ENCODE measurements at regions not wholly inside any gene's neighbourhood (a gene's known extent, or its start where the extent isn't known, plus 50 kb on each side); places are given as distances from the start of the nearest gene placed in this dataset.
"Not testable (repeated sequence)": the region's sequence is repeated elsewhere in the genome, so short reads cannot be mapped to it uniquely, and the experiment has no call there.

DNA sequence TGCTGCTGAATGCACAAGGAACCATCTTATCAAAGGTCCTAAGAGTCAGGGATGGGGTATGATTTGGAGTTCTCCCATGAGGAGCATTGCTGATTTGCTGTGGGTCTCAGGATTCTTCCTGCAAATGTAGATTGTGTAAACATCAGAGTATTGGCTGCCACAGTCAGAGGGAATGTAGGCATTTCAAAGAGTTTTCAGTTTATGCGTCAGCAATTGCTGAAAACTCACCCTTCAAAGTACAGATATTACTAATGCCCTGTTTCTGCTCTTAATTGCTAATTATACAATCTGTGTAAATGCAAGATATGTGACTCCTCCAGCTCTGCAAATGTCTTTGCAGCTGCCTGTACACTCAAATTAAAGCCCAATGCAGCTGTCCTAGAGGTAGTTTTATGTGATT, 83.4 kb upstream of the RGPD2 start:
- not testable (repeated sequence) for TF ChIP-seq POLR2A (IDR thresholded peaks at IDR 0.05; ENCODE audit: low read depth, low read length); RCOR1 (IDR thresholded peaks at IDR 0.05; ENCODE audit: insufficient replicate concordance, low read length); RFX5 (IDR thresholded peaks at IDR 0.05; ENCODE audit: low read depth, low read length); CEBPB (IDR thresholded peaks at IDR 0.05; ENCODE audit: low read depth, low read length); MXI1 (IDR thresholded peaks at IDR 0.05; ENCODE audit: borderline replicate concordance, low read depth, low read length)
- TF ChIP-seq, protein P1, sequence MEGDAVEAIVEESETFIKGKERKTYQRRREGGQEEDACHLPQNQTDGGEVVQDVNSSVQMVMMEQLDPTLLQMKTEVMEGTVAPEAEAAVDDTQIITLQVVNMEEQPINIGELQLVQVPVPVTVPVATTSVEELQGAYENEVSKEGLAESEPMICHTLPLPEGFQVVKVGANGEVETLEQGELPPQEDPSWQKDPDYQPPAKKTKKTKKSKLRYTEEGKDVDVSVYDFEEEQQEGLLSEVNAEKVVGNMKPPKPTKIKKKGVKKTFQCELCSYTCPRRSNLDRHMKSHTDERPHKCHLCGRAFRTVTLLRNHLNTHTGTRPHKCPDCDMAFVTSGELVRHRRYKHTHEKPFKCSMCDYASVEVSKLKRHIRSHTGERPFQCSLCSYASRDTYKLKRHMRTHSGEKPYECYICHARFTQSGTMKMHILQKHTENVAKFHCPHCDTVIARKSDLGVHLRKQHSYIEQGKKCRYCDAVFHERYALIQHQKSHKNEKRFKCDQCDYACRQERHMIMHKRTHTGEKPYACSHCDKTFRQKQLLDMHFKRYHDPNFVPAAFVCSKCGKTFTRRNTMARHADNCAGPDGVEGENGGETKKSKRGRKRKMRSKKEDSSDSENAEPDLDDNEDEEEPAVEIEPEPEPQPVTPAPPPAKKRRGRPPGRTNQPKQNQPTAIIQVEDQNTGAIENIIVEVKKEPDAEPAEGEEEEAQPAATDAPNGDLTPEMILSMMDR (conservative IDR thresholded peaks at IDR 0.05; ENCODE audit: low read depth, low read length): not testable (repeated sequence)
